Mucosa of stomach (tissue), 1 donor: ENCODE measurements at regions not wholly inside any gene's neighbourhood (a gene's known extent, or its start where the extent isn't known, plus 50 kb on each side); places are given as distances from the start of the nearest gene placed in this dataset.

ENCODE experiments used
- H3K27me3 ChIP-seq: one replicate; pipeline ENCODE4 v1.7.0; 2013; ENCODE audit warnings: mild to moderate bottlenecking, low read length; ENCODE audit not compliant: control insufficient read depth, insufficient read depth
- H3K36me3 ChIP-seq: one replicate; pipeline ENCODE4 v1.7.0; 2013; ENCODE audit warnings: low read length; ENCODE audit not compliant: control insufficient read depth, insufficient read depth
- H3K4me1 ChIP-seq: one replicate; pipeline ENCODE4 v1.7.0; 2013; ENCODE audit warnings: mild to moderate bottlenecking, low read length; ENCODE audit not compliant: control insufficient read depth, insufficient read depth
- H3K4me3 ChIP-seq: one replicate; pipeline ENCODE4 v1.7.0; 2013; ENCODE audit warnings: low read length
- H3K9ac ChIP-seq: one replicate; pipeline ENCODE4 v1.7.0; 2013; ENCODE audit warnings: mild to moderate bottlenecking, low read length, moderate library complexity
- H3K9me3 ChIP-seq: one replicate; pipeline ENCODE4 v1.7.0; 2013; ENCODE audit warnings: mild to moderate bottlenecking, low read length, moderate library complexity; ENCODE audit not compliant: control insufficient read depth
- donor health status: Pancreatic carcinoma.

DNA sequence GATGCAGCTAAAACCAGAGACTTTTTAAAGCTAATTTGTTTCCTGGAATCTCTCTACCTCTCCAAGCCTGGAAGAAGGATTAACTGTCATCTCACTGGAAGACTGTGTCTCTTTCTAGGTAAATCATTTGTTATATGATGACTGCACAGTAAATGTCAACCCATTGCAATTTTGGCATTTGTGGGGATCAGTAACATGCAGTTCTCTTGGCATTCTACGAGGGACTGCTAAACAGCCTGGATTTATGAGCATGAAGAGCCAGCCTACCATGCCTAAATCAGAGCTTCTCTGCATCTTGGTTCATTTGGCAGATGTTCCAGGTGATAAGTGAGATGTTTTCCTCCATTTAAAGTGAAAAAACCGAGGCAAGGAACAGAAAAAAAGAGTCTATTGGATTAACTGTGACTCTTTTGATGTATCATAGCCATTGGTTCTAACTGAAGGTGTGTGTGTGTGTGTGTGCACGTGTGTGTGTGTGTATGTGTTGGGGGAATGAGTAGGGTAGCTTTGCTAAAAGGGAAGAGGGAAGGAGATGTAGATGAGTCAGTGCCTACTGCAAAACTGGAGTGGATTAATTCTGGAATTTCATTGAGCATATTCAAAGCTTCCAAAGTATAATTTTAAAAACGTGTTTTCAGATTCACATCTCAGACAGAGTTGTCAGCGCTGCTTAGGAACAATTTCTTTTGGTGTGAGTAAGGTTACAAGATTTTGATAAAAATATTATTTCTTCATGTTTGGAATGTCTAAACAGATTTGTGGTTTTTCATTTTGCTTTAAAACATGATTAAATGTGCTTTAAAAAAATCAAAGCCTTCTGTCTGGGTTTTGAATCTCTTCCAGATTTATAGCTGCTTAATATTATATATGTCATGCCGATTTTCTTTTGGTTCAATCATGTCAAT, 123.2 kb upstream of the LNX1 start:
- H3K9me3 ChIP-seq = no peaks in the 10 kb centered on the region
- no peak overlapping the region for H3K4me3 ChIP-seq
- H3K27me3 ChIP-seq = no peaks in the 10 kb centered on the region
- no peak overlapping the region for H3K9ac ChIP-seq
- no peaks in the 10 kb centered on the region for H3K4me1 ChIP-seq
- H3K36me3 ChIP-seq = no peaks in the 10 kb centered on the region

DNA sequence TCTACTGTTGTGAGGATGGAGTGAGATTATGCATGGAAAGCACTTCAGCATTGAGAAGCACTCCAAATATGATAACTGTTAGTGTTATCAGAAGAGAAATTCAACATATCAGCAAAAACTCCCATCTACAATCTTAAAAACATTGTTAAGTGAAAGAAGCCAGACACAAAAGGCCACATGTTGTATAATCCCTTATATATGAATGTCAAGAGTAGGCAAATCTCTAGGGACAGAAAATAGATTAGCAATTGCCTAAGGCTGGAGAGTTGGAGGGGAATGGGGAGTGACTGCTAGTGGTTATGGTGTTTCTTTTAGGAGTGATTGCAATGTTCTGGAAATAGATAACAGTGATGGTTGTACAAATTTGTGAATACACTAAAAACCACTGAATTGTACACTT, 122.5 kb upstream of the LNX1 start:
- Histone ChIP-seq H3K4me1 (no peaks in the 10 kb centered on the region), H3K4me3 (no peak overlapping the region), H3K27me3 (no peaks in the 10 kb centered on the region), H3K9ac (no peak overlapping the region), H3K9me3 (no peaks in the 10 kb centered on the region), H3K36me3 (no peaks in the 10 kb centered on the region)

DNA sequence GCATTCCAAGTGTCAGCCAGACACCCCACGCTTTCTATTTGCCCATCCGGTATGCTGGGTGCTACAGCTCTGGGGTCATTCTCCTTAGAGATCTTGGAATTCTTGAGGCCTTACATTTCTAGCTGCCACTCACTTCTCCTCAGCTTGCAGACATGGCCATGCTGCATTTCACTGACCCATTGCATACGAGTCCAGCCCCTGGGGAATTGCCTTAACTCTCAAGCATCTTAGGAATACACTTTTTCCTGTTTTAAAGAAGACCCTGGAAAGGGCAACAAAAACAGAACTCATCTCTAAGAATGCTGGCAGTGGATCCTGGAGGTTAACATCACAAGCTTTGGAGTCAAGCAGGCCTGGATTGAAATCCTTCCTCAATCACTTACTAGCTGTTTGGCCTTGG, 122.0 kb upstream of the LNX1 start:
- Histone ChIP-seq H3K9ac (no peak overlapping the region), H3K9me3 (no peaks in the 10 kb centered on the region), H3K27me3 (no peaks in the 10 kb centered on the region), H3K36me3 (no peaks in the 10 kb centered on the region), H3K4me1 (no peaks in the 10 kb centered on the region), H3K4me3 (no peak overlapping the region)

DNA sequence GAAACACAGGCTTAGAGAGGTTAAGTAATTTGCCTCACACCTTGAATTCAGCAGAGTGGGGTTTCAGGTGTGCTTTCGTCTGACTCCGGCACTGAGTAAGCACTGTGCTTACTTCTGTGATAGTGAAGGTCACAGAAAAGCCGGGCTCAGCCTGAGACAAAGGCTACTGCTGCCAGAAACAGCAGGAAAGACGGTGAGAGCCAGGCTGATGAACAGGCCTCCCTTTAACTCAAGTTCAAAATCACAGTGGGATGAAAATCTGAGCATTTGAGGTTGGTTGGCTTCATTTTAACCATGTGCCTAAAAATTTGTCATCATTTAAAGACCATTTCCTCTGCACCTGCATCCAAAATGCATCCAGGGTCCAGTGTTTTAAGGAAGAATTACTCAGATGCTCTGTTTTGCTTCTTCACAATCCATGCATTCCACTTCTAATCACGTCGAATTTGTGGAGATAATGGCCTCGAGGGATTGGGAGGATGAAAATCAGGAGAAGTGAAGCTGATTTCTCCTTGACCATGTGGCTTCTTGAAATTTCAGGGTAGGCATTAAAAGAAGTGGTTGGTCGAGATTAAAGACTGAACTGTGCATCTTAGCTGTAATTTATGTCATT, 121.2 kb upstream of the LNX1 start:
- H3K27me3 ChIP-seq = no peaks in the 10 kb centered on the region
- H3K9me3 ChIP-seq = no peaks in the 10 kb centered on the region
- no peaks in the 10 kb centered on the region for H3K4me1 ChIP-seq
- H3K4me3 ChIP-seq = no peak overlapping the region
- H3K9ac ChIP-seq = no peak overlapping the region
- no peaks in the 10 kb centered on the region for H3K36me3 ChIP-seq

DNA sequence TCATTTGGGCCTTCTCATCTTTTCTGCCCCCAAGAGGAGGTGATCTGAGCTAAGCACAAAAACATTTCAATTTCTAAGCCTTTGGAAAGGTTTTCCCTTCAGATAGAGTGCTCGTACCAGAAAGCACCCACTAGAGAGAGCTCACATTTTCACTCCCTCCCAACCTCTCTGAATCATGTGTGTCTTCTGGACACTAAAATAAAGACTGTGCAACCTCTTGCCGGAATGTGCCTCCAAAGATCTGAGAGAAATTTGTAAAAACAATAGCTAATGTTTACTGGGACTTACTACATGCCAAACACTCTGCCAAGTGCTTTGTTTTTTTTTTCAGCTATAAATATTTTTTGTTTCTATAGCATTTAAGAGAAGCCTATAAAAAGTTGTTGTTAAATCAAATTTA, 120.6 kb upstream of the LNX1 start:
- no peaks in the 10 kb centered on the region for H3K27me3 ChIP-seq
- no peak overlapping the region for H3K9ac ChIP-seq
- H3K4me1 ChIP-seq = no peaks in the 10 kb centered on the region
- no peak overlapping the region for H3K4me3 ChIP-seq
- no peaks in the 10 kb centered on the region for H3K36me3 ChIP-seq
- H3K9me3 ChIP-seq = no peaks in the 10 kb centered on the region

DNA sequence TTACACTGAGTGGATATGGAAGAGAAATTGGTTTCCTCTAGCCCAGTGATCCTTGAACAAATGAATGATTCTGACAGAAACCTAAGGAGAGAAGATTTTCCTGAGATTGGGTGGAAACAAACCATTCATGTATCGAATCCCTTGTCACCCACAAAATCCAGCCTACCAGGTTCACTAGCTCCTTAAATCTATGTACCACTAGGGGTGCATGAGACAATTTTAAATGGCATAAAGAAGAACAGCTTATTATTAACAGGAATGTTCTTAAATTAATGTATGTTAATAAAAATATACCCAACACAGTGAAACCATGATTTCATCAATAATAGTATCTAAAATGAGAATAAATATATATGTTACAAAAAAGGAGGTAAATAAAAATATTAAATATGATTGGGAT, 118.4 kb upstream of the LNX1 start:
- Histone ChIP-seq H3K36me3 (no peaks in the 10 kb centered on the region), H3K9me3 (no peaks in the 10 kb centered on the region), H3K4me1 (no peaks in the 10 kb centered on the region), H3K4me3 (no peak overlapping the region), H3K9ac (no peak overlapping the region), H3K27me3 (no peaks in the 10 kb centered on the region)

DNA sequence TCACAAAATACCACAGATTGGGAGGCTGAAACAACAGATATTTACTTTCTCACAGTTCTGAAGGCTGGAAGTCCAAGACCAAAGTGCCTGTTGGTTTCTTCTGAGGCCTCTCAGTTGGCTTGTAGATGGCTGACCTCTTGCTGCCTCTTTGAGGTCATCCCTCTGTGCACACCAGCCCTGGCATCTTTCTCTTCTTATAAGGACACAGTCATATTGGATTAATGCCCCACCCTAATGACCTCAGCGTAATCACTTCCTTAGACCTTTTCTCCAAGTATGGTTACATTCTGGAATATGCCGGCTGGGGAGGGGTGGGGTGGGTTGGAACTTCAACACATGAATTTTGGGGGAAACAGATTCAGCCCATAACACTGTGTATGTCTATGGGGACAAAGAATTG, 116.2 kb upstream of the LNX1 start:
- H3K9ac ChIP-seq = no peak overlapping the region
- no peak overlapping the region for H3K4me3 ChIP-seq
- peaks cover 8% of the 10 kb centered on the region for H3K4me1 ChIP-seq
- H3K36me3 ChIP-seq = no peaks in the 10 kb centered on the region
- no peaks in the 10 kb centered on the region for H3K27me3 ChIP-seq
- H3K9me3 ChIP-seq = no peaks in the 10 kb centered on the region

DNA sequence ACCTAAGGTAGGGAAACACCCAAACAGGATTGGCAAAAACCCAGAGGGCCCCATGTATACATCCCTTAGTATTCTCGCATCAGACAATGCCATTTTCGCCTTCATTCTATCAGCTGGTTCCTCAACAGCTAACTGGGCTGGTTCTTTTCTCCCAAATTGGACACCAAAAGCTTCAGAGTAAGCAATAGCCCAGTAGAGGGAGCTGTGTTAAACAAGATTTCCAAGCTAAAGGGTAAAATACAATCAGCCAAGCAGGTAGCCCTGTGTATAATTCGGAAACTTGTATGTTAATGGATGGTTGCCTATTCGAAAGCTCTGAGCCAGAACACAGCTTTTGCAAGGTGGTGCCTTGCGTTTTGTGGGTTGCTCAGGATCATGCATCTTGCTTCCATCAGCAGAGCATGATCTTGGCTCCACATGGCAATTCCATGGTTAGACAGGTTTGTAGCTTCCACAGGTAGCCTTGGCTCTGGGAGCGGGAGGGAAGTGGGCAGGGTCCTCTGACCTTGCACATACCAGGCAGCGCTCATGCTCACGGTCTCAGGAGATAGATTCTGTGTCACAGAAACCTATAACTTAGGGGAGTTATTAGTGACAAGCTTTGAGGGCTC, 115.2 kb upstream of the LNX1 start:
- Histone ChIP-seq H3K4me1 (peaks cover 11% of the 10 kb centered on the region), H3K36me3 (no peaks in the 10 kb centered on the region), H3K27me3 (no peaks in the 10 kb centered on the region), H3K4me3 (no peak overlapping the region), H3K9me3 (no peaks in the 10 kb centered on the region), H3K9ac (no peak overlapping the region)

DNA sequence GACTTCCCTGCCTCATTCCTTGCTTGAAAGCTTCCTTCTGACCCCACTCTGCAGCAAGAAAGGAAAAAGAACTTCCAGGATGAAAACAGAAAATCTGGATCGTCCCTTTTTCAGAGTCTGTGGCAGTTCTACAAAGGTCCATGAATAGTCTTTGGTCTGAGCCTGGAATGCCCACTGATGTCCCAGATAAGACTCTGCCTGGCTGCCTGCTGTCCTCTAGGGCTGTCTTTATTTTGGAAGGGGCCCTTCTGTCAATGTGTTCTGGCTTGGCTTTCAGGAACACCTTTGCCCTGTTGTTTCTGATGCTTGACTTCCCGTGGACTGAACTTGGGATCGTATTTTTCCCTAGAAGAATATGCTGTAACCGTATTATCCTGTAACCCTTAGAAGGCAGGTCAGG, 114.7 kb upstream of the LNX1 start:
- Histone ChIP-seq H3K4me3 (no peak overlapping the region), H3K36me3 (no peaks in the 10 kb centered on the region)

DNA sequence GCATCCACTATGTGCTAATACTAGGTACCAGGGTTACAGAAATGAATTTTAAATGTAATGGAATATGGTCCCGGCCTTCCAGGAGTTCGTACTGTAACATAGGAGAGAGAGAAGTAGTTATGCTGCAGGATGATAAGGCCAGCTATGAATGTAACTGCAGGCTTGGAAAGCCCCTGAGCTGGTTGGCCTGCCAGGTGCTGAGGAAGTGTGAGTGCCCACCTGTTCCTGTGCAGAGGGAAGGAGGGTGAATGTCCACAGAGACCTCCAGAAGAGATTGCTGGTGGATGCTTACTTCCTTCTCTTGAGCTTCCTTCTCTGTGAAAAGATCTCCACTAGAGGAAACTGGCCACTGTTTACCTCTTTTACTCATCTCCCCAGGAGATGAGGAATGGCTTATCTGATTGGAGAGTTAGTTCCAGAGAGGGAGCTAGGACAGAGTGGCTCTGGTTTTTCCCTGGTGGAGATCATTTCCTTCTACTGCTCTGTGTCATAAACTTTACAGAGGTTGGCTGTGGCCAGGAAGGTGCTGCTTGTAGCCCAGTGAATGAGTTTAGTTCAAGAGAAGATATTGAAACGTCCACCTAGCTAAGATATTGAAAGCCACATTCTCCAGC, 114.0 kb upstream of the LNX1 start:
- no peaks in the 10 kb centered on the region for H3K9me3 ChIP-seq
- H3K9ac ChIP-seq = no peak overlapping the region
- no peak overlapping the region for H3K4me3 ChIP-seq

More for the DNA sequence above, 114.7 kb upstream of the LNX1 start:
- H3K4me1 ChIP-seq = peaks cover 11% of the 10 kb centered on the region
- no peaks in the 10 kb centered on the region for H3K27me3 ChIP-seq
- no peak overlapping the region for H3K9ac ChIP-seq
- no peaks in the 10 kb centered on the region for H3K9me3 ChIP-seq

DNA sequence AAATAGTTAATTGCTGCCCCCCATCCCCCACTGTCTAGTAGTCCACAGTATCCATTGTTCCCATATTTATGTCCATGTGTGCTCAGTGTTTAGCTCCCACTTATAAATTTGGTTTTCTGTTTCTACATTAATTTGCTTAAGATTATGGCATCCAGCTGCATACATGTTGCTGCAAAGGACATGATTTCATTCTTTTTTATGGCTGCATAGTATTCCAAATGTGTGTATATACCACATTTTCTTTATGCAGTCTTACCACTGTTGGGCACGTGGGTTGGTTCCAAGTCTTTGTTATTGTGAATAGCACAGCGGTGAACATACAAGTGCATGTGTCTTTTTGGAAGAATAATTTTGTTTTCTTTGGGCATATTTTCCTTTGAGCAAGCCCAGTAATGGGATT, 113.0 kb upstream of the LNX1 start:
- no peak overlapping the region for H3K4me3 ChIP-seq
- H3K36me3 ChIP-seq = no peaks in the 10 kb centered on the region
- no peak overlapping the region for H3K9ac ChIP-seq
- H3K9me3 ChIP-seq = no peaks in the 10 kb centered on the region
- H3K27me3 ChIP-seq = no peaks in the 10 kb centered on the region
- peaks cover 11% of the 10 kb centered on the region for H3K4me1 ChIP-seq

More for the DNA sequence above, 114.0 kb upstream of the LNX1 start:
- H3K27me3 ChIP-seq = no peaks in the 10 kb centered on the region
- H3K4me1 ChIP-seq = peaks cover 11% of the 10 kb centered on the region
- no peaks in the 10 kb centered on the region for H3K36me3 ChIP-seq

DNA sequence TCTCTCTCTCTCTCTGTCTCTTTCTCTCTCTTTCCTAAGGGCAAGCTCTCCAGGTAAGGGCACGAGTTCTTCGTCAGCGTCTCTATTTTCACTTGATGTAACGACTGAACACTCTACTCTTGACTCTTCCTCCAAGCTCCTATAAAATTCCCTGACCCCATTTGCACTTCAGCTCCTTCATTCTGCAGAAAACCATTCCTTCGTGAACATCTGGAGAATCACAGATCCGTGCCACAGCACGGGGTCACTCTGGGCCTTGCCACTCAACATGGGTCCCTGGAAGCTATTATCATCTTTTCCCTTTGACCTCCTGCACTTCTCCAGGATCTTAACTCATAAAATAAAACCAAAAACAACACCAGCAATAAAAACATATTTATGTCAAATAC, 112.0 kb upstream of the LNX1 start:
- H3K9ac ChIP-seq = peak overlapping the region; percentile 53
- no peaks in the 10 kb centered on the region for H3K9me3 ChIP-seq
- H3K4me3 ChIP-seq = no peak overlapping the region

More for the DNA sequence above, 112.0 kb upstream of the LNX1 start:
- no peaks in the 10 kb centered on the region for H3K27me3 ChIP-seq
- peaks cover 11% of the 10 kb centered on the region for H3K4me1 ChIP-seq
- H3K36me3 ChIP-seq = no peaks in the 10 kb centered on the region
